Panc1 (cell line): ENCODE measurements at regions not wholly inside any gene's neighbourhood (a gene's known extent, or its start where the extent isn't known, plus 50 kb on each side); places are given as distances from the start of the nearest gene placed in this dataset.

Experiments
- ATAC-seq: fragments of 200-7000 bp; cut with Tn5 transposase; 2 replicates; pipeline ENCODE4 v1.9.1; 2020; ENCODE audit warnings: mild to moderate bottlenecking, moderate library complexity
- BruUV-seq: library from RNA; stranded (reverse); fragments of 400-500 nt; replicated peaks from 2 replicates; lab custom pipeline; 2021; lab: Mats Ljungman, UMichigan
- CTCF ChIA-PET: fragments of 300-600 bp; sonication (Branson Sonifier 250); formaldehyde crosslinking; loops from one replicate; lab custom pipeline; 2022; ENCODE audit warnings: antibody characterized with exemption; lab: Charles Lee
- POLR2A ChIA-PET: fragments of 300-600 bp; sonication (Branson Sonifier 250); formaldehyde crosslinking; loops from one replicate; lab custom pipeline; 2022; ENCODE audit warnings: antibody characterized with exemption; lab: Charles Lee
- DNase-seq: peaks from one replicate; pipeline ENCODE4 v3.0.0-alpha.2; 2010; ENCODE audit warnings: low read depth, low spot score
- H3K27ac ChIP-seq: 2 replicates; pipeline ENCODE4 v1.5.1; 2011; ENCODE audit warnings: mild to moderate bottlenecking, low read length, inconsistent platforms
- H3K27me3 ChIP-seq: fragments of 200-500 bp; sonication (Bioruptor generic); 2 replicates; pipeline ENCODE4 v1.6.0; 2014; ENCODE audit warnings: low read length, inconsistent platforms; ENCODE audit not compliant: control insufficient read depth, insufficient read depth
- H3K36me3 ChIP-seq: fragments of 200-500 bp; sonication (Bioruptor generic); 2 replicates; pipeline ENCODE4 v1.5.1; 2014; ENCODE audit warnings: inconsistent platforms, mild to moderate bottlenecking, low read length, moderate library complexity; ENCODE audit not compliant: control insufficient read depth, insufficient read depth
- H3K4me1 ChIP-seq: 2 replicates; pipeline ENCODE4 v1.5.1; 2011; ENCODE audit warnings: inconsistent platforms, mild to moderate bottlenecking, low read length, moderate library complexity; ENCODE audit not compliant: control insufficient read depth, insufficient read depth
- H3K4me3 ChIP-seq, 2 experiments: 2 replicates each; pipeline ENCODE4 v1.5.1; 2011 to 2012; ENCODE audit warnings: low read depth in 2 of 2, low read length in 2 of 2, mild to moderate bottlenecking in 2 of 2, inconsistent platforms in 1 of 2, moderate library complexity in 1 of 2
- H3K9me3 ChIP-seq: fragments of 200-500 bp; sonication (Bioruptor generic); 2 replicates; pipeline ENCODE4 v1.5.1; 2014; ENCODE audit warnings: low read depth, mild to moderate bottlenecking, inconsistent platforms, low read length, moderate library complexity; ENCODE audit not compliant: control insufficient read depth, insufficient read depth
- POLR2AphosphoS5 ChIP-seq: IDR thresholded peaks from 2 replicates; pipeline ENCODE4 v1.6.1; 2012; ENCODE audit warnings: mild to moderate bottlenecking, low read depth, low read length, moderate library complexity
- SIN3A ChIP-seq: IDR thresholded peaks from 2 replicates; pipeline ENCODE4 v1.6.1; 2012; ENCODE audit warnings: low read depth, mild to moderate bottlenecking, low read length, moderate library complexity, borderline replicate concordance; ENCODE audit not compliant: insufficient read depth
- TCF7L2 ChIP-seq: IDR thresholded peaks from 2 replicates; pipeline ENCODE4 v1.6.1; 2011; ENCODE audit warnings: mild to moderate bottlenecking, low read depth, low read length, inconsistent platforms
- in situ Hi-C: cut with HindIII; loops from 2 replicates; pipeline ENCODE4 v1.10.0; 2016; ENCODE audit warnings: low sequenced_read_pairs, low pct_unique_long_range_greater_than_20kb
- intact Hi-C: fragments of 100-400 bp; cut with micrococcal nuclease; formaldehyde crosslinking; loops from one replicate; pipeline ENCODE4 v1.10.0; 2022; ENCODE audit not compliant: unreplicated experiment
- TF ChIP-seq, protein P1 (sequence below), 2 experiments: IDR thresholded peaks; 2 replicates each; pipeline ENCODE4 v1.6.1; 2011 to 2012; ENCODE audit warnings: low read depth in 2 of 2, control low read depth in 1 of 2, low read length in 1 of 2, mild to moderate bottlenecking in 1 of 2, moderate library complexity in 1 of 2; ENCODE audit not compliant: insufficient read depth in 1 of 2
- TF ChIP-seq, protein P2 (sequence below): fragments of 450-650 bp; IDR thresholded peaks from 2 replicates; pipeline ENCODE4 v1.5.1; 2017; ENCODE audit warnings: mild to moderate bottlenecking

DNA sequence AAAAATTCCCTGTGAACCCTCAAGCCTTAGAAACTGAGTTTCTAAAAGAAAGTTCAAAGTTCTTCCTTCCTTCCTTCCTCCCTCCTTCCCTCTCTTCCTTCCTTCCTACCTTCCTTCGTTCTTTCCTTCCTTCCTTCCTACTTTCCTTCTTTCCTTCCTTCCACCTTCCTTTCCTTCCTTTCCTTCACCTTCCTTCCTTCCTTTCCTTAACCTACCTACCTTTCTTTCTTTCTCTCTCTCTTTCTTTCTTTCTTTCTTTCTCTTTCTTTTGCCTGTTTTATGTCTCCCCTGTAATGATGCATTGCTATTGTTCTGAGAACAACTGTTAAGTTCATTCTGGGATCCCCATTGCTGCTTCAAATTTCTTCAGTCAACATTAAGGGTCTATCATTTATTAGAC, 551.1 kb downstream of the TFEC start:
- no peak overlapping the region for H3K27ac ChIP-seq
- H3K27me3 ChIP-seq, result peaks cover 5% of the 10 kb centered on the region; the same call in 1 of the 2 replicates
- H3K36me3 ChIP-seq, result no peaks in the 10 kb centered on the region
- ATAC-seq (no peak), DNase-seq (no peak)
- no TSS peak for BruUV-seq
- no peak overlapping the region for H3K4me3 ChIP-seq
- POLR2A ChIA-PET, result no interaction called here
- CTCF ChIA-PET, result no interaction called here
- in situ Hi-C loops, result no loop called here
- intact Hi-C loops, result no loop called here
- H3K9me3 ChIP-seq, result no peaks in the 10 kb centered on the region
- no peaks in the 10 kb centered on the region for H3K4me1 ChIP-seq
- TF ChIP-seq POLR2AphosphoS5 (no peak), TCF7L2 (no peak), SIN3A (no peak)
- TF ChIP-seq, protein P1, sequence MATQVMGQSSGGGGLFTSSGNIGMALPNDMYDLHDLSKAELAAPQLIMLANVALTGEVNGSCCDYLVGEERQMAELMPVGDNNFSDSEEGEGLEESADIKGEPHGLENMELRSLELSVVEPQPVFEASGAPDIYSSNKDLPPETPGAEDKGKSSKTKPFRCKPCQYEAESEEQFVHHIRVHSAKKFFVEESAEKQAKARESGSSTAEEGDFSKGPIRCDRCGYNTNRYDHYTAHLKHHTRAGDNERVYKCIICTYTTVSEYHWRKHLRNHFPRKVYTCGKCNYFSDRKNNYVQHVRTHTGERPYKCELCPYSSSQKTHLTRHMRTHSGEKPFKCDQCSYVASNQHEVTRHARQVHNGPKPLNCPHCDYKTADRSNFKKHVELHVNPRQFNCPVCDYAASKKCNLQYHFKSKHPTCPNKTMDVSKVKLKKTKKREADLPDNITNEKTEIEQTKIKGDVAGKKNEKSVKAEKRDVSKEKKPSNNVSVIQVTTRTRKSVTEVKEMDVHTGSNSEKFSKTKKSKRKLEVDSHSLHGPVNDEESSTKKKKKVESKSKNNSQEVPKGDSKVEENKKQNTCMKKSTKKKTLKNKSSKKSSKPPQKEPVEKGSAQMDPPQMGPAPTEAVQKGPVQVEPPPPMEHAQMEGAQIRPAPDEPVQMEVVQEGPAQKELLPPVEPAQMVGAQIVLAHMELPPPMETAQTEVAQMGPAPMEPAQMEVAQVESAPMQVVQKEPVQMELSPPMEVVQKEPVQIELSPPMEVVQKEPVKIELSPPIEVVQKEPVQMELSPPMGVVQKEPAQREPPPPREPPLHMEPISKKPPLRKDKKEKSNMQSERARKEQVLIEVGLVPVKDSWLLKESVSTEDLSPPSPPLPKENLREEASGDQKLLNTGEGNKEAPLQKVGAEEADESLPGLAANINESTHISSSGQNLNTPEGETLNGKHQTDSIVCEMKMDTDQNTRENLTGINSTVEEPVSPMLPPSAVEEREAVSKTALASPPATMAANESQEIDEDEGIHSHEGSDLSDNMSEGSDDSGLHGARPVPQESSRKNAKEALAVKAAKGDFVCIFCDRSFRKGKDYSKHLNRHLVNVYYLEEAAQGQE (IDR thresholded peaks at IDR 0.05; ENCODE audit: insufficient read depth in 1 of 2, low read depth in 2 of 2, low read length in 1 of 2), result no peak
- TF ChIP-seq, protein P2, sequence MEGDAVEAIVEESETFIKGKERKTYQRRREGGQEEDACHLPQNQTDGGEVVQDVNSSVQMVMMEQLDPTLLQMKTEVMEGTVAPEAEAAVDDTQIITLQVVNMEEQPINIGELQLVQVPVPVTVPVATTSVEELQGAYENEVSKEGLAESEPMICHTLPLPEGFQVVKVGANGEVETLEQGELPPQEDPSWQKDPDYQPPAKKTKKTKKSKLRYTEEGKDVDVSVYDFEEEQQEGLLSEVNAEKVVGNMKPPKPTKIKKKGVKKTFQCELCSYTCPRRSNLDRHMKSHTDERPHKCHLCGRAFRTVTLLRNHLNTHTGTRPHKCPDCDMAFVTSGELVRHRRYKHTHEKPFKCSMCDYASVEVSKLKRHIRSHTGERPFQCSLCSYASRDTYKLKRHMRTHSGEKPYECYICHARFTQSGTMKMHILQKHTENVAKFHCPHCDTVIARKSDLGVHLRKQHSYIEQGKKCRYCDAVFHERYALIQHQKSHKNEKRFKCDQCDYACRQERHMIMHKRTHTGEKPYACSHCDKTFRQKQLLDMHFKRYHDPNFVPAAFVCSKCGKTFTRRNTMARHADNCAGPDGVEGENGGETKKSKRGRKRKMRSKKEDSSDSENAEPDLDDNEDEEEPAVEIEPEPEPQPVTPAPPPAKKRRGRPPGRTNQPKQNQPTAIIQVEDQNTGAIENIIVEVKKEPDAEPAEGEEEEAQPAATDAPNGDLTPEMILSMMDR, result no peak

DNA sequence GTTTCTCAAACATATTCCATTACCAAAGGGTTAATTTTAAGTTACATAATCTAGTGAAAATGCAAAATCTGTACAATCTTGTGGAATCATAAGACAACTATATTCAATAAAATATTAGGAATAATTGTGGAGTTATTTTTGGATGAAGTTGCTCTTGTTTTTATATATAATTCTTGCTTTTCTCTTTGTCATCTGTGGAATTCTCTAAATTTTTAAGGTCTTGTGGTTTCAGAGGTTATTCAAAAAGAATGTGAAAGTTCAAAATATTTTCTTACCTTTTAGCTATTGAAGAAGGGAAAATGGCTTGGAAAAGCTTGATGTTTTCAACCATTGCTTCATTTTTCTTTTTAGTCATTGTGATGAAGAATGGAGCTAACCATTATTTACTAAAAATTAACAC, 552.1 kb downstream of the TFEC start:
- ChIA-PET CTCF (no interaction called here), POLR2A (no interaction called here)
- H3K36me3 ChIP-seq, result no peaks in the 10 kb centered on the region
- no peak overlapping the region for H3K4me3 ChIP-seq
- ATAC-seq (no peak), DNase-seq (no peak)
- H3K9me3 ChIP-seq, result no peaks in the 10 kb centered on the region
- BruUV-seq, result no TSS peak
- H3K27ac ChIP-seq, result no peak overlapping the region
- in situ Hi-C loops, result no loop called here
- no peak for TF ChIP-seq SIN3A
- TF ChIP-seq, protein P2, result no peak
- TF ChIP-seq POLR2AphosphoS5, result no peak
- TF ChIP-seq, protein P1 (IDR thresholded peaks at IDR 0.05; ENCODE audit: insufficient read depth in 1 of 2, low read depth in 2 of 2, low read length in 1 of 2), result no peak
- no peak for TF ChIP-seq TCF7L2
- H3K27me3 ChIP-seq, result peaks cover 5% of the 10 kb centered on the region; the same call in 1 of the 2 replicates
- no peaks in the 10 kb centered on the region for H3K4me1 ChIP-seq
- intact Hi-C loops, result no loop called here
